ENCODE measurements at regions not wholly inside any gene's neighbourhood (a gene's known extent, or its start where the extent isn't known, plus 50 kb on each side); places are given as distances from the start of the nearest gene placed in this dataset.

DNA sequence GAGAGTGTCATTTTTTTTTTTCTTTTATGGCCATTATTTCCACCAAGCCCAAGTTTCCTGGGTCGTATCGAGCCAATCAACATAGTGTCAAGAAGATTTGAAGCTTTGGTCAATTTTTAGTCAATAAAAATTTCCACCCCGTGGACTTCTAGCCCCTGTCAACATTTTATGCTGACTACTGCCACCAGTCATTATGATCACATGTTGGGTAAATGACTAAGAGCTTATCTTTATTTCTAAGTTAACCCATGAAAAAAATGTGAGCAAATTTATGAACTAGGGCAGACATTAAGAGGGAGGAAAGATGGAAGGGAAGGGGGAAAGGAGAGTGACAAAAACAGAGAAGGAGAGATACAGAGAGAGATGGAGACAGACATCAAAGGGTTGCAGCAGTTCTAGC is 143.5 kb upstream of the ALDH1B1 start:
- Histone ChIP-seq H3K4me3 (replicated peaks in 1 of 3; ENCODE audit: low read depth in 2 of 3, low read length in 3 of 3) (no peak overlapping the region), H3K9ac (ENCODE audit: insufficient read depth, low read length, poor library complexity, severe bottlenecking) (no peak overlapping the region), H3K36me3 (replicated peaks in 1 of 2; ENCODE audit: control insufficient read depth in 1 of 2, insufficient read depth in 2 of 2, low read length in 2 of 2) (no peaks in the 10 kb centered on the region), H3K9me3 (replicated peaks in 1 of 2; ENCODE audit: control insufficient read depth in 1 of 2, insufficient read depth in 1 of 2, low read length in 2 of 2) (no peaks in the 10 kb centered on the region), H3K27ac (ENCODE audit: low read depth in 1 of 2, low read length in 2 of 2) (no peak overlapping the region), H3K4me1 (ENCODE audit: control insufficient read depth in 1 of 2, insufficient read depth in 2 of 2, low read length in 2 of 2) (no peaks in the 10 kb centered on the region), H3K4me2 (replicated peaks; ENCODE audit: extremely low read depth, low read length, poor library complexity, severe bottlenecking) (no peak overlapping the region), H3K27me3 (ENCODE audit: control insufficient read depth in 2 of 2, insufficient read depth in 2 of 2, low read length in 2 of 2) (no peaks in the 10 kb centered on the region), H2AFZ (ENCODE audit: insufficient read depth, low read depth, low read length, poor library complexity, severe bottlenecking) (no peak overlapping the region), H3K79me2 (ENCODE audit: insufficient read depth, low read length) (no peaks in the 10 kb centered on the region), H4K20me1 (ENCODE audit: insufficient read depth, low read length) (no peaks in the 10 kb centered on the region)
- Mint-ChIP-seq H3K4me1 (no peaks in the 10 kb centered on the region), H3K27me3 (ENCODE audit: low read depth in 3 of 3) (peaks cover 3 to 8% (median 6%) of the 10 kb centered on the region in 3 donors), H3K27ac (no peak overlapping the region), H3K4me3 (peak overlapping the region in 1 of 2 donors; percentile 51), H3K9me3 (peaks cover 0 to 6% (median 0%) of the 10 kb centered on the region in 7 donors), H3K36me3 (no peaks in the 10 kb centered on the region)
- WGBS (ENCODE audit: insufficient coverage): no CpG with 5 or more reads among the region's 3 CpGs
- TF ChIP-seq, protein P1, sequence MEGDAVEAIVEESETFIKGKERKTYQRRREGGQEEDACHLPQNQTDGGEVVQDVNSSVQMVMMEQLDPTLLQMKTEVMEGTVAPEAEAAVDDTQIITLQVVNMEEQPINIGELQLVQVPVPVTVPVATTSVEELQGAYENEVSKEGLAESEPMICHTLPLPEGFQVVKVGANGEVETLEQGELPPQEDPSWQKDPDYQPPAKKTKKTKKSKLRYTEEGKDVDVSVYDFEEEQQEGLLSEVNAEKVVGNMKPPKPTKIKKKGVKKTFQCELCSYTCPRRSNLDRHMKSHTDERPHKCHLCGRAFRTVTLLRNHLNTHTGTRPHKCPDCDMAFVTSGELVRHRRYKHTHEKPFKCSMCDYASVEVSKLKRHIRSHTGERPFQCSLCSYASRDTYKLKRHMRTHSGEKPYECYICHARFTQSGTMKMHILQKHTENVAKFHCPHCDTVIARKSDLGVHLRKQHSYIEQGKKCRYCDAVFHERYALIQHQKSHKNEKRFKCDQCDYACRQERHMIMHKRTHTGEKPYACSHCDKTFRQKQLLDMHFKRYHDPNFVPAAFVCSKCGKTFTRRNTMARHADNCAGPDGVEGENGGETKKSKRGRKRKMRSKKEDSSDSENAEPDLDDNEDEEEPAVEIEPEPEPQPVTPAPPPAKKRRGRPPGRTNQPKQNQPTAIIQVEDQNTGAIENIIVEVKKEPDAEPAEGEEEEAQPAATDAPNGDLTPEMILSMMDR (IDR thresholded peaks at IDR 0.05): no peak
- no peak for DNase-seq
- intact Hi-C loops (cut with micrococcal nuclease): no loop called here

DNA sequence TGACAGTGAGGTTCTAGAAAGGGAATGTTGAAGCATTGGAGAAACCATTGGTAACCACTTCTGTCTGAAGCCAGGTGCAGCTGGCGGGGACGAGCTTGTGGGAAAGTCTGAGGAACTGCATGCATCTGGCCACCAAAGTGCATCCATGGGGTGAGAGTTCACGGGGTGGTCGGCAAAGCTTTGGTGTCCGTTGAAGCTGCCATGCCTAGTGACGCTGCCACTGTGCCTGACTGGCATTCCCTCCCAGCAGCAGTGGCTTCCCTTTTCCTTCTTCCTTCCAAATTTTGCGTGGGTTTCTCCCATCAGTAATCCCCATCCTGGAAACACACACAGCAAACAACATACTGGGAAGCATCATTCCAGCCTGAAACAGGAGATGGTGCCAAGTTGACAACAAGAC is 145.7 kb upstream of the ALDH1B1 start:
- H3K79me2 ChIP-seq (ENCODE audit: insufficient read depth, low read length): no peaks in the 10 kb centered on the region
- Mint-ChIP-seq H3K36me3 (no peaks in the 10 kb centered on the region), H3K4me1 (no peaks in the 10 kb centered on the region), H3K27me3 (ENCODE audit: low read depth in 3 of 3) (peaks cover 2 to 7% (median 4%) of the 10 kb centered on the region in 3 donors), H3K27ac (peak overlapping the region in 1 of 7 donors; percentile 60), H3K4me3 (no peak overlapping the region), H3K9me3 (peaks cover 0 to 6% (median 0%) of the 10 kb centered on the region in 7 donors)
- H3K4me2 ChIP-seq (replicated peaks; ENCODE audit: extremely low read depth, low read length, poor library complexity, severe bottlenecking): no peak overlapping the region
- H3K27ac ChIP-seq (ENCODE audit: low read depth in 1 of 2, low read length in 2 of 2): no peak overlapping the region
- no peak for DNase-seq
- no peaks in the 10 kb centered on the region for H3K27me3 ChIP-seq (ENCODE audit: control insufficient read depth in 2 of 2, insufficient read depth in 2 of 2, low read length in 2 of 2)
- 93% methylated on average over 7 of the region's 7 CpGs for WGBS (ENCODE audit: insufficient coverage)
- H3K9ac ChIP-seq (ENCODE audit: insufficient read depth, low read length, poor library complexity, severe bottlenecking): no peak overlapping the region
- no peaks in the 10 kb centered on the region for H3K36me3 ChIP-seq (replicated peaks in 1 of 2; ENCODE audit: control insufficient read depth in 1 of 2, insufficient read depth in 2 of 2, low read length in 2 of 2)
- no peak overlapping the region for H2AFZ ChIP-seq (ENCODE audit: insufficient read depth, low read depth, low read length, poor library complexity, severe bottlenecking)
- no peaks in the 10 kb centered on the region for H3K9me3 ChIP-seq (replicated peaks in 1 of 2; ENCODE audit: control insufficient read depth in 1 of 2, insufficient read depth in 1 of 2, low read length in 2 of 2)
- TF ChIP-seq, protein P1 (IDR thresholded peaks at IDR 0.05): no peak
- H3K4me1 ChIP-seq (ENCODE audit: control insufficient read depth in 1 of 2, insufficient read depth in 2 of 2, low read length in 2 of 2): no peaks in the 10 kb centered on the region
- intact Hi-C loops (cut with micrococcal nuclease): no loop called here
- no peaks in the 10 kb centered on the region for H4K20me1 ChIP-seq (ENCODE audit: insufficient read depth, low read length)
- no peak overlapping the region for H3K4me3 ChIP-seq (replicated peaks in 1 of 3; ENCODE audit: low read depth in 2 of 3, low read length in 3 of 3)

Data from CD14-positive monocyte (primary cell).